ENCODE measurements at regions not wholly inside any gene's neighbourhood (a gene's known extent, or its start where the extent isn't known, plus 50 kb on each side); places are given as distances from the start of the nearest gene placed in this dataset.
"Not testable (repeated sequence)": the region's sequence is repeated elsewhere in the genome, so short reads cannot be mapped to it uniquely, and the experiment has no call there.

DNA sequence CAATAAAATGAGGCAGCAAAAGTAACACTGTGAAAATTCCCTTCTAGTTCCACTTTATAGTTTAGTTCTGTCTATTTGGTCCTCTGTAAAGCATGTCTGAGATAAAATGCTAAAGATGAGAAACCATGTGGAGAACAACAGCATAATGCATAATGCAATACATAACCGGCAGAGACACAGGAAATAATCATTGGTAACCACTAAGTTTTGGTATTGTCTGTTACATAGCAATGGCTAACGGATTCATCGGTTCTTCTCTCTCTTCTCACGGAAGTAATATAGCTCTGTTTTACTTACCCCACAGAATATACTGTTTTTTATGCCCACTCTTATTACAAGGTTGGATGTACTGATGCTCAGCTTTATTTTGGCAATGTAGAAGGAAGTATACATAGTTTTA, 158.9 kb downstream of the FAM174A start:
- no peak for DNase-seq

DNA sequence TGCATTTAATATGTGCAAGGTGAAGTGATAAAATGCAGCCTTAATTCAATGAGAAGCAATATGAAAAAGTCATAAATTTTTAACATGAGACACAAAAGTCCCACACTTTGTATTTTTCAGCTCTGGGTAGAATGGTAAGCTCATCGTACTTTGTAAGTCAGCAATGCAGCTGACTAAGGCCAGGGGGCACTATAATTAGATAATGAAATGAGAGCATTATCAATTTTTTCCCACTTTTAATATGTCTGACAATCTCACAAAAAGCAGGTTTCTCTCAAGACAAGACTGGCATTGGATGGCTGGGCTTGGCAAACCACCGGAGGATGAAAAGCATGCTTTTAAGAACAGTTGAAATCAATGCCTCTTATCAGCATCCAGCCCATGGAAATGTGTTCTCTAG, 162.8 kb downstream of the FAM174A start:
- no peak for DNase-seq

DNA sequence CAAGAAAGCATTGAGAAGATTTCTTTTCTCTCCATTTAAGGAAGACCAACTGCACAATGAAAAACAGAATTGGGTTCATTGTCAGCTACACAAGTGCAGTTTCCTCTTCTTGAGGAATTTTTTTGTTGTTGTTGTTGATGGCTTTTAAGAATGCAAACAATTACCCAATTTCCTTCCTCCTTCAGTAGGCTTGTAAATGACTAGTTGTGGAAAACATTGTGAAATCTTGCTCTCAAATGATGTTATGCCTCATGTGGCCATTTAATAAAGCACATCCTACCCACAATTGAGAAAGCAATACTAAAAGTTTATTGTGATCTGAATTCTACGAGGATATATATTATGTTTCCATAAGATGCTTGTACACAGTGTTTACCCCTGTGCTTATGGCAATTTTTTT, 171.6 kb downstream of the FAM174A start:
- DNase-seq, result no peak

DNA sequence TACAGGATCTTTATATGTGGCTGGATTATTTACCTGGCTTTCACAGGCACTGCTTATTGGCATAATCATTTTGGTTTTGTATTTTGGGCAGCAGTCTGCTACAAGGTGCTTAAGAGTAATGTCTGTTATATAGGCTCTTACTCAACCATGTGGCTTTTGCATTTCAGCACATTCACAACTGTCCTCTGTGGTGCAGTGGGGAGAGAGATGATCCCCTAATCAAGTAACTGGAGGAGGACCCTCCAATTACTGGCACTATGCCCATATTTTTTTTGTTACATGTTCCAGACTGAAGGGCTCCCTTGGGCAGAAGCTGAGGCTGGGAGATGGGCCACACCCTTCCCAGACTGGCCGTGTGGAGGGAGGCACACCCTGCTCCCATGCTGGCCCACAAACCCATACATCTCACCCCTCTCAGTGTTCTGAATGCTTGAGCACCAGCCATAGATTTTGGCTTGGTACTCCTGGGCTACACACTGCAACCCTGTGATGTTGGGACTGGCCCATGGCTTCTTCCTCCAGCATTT, 173.5 kb downstream of the FAM174A start:
- no peak for DNase-seq

- DNase-seq, result no peak
Observed at GRCh38 chr5:100709771-100710170, 174.6 kb downstream of the FAM174A start.

GRCh38 chr5:100714780-100715179, 179.6 kb downstream of the FAM174A start:
- DNase-seq, result not testable (repeated sequence)

GRCh38 chr5:100722657-100723056, 180.4 kb downstream of the ST8SIA4 start:
- DNase-seq, result no peak

GRCh38 chr5:100723229-100723628, 179.9 kb downstream of the ST8SIA4 start:
- no peak for DNase-seq

GRCh38 chr5:100726116-100726515, 177.0 kb downstream of the ST8SIA4 start:
- DNase-seq, result no peak

- DNase-seq, result no peak
Observed at GRCh38 chr5:100731768-100732167, 171.3 kb downstream of the ST8SIA4 start.

GRCh38 chr5:100746730-100747129, 156.4 kb downstream of the ST8SIA4 start:
- DNase-seq, result no peak

- no peak for DNase-seq
Observed at GRCh38 chr5:100749771-100750284, 153.3 kb downstream of the ST8SIA4 start.

DNA sequence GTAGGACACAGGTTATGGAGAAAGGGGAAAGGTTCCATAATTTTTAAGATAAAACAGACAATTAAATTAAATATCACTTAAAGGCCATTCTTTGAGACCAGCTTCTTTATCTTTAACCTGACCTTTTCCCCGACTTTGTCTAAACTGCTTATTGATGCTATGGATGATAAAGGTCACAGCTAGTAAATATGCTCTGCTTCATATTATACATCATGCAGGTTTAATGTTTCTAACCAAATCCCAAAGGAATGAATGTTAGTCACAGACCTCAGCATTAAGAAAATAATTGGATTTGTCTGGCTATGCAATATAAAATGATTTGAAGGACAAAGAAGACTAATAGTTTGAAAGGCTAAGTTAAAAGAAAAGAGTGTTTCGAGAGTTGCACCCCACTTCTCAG, 147.6 kb downstream of the ST8SIA4 start:
- no peak for DNase-seq

Data from left kidney (tissue), 1 donor.